Prostate gland (tissue), 2 donors: ENCODE measurements at regions not wholly inside any gene's neighbourhood (a gene's known extent, or its start where the extent isn't known, plus 50 kb on each side); places are given as distances from the start of the nearest gene placed in this dataset.

Experiments
- CTCF ChIP-seq, 4 experiments: fragments of 200-600 bp in 2 of 4; fragments of 450-650 bp in 2 of 4; sonication (generic) in 2 of 4; IDR thresholded peaks; 1 replicate in 3 of 4; 2 replicates in 1 of 4; pipeline ENCODE4 v1.5.1; 2016 to 2019; ENCODE audit warnings: antibody characterized with exemption in 4 of 4, mild to moderate bottlenecking in 2 of 4, moderate library complexity in 2 of 4
- POLR2AphosphoS5 ChIP-seq: sonication (generic); formaldehyde crosslinking; IDR thresholded peaks from one replicate; pipeline ENCODE4 v1.6.1; 2017; ENCODE audit warnings: antibody characterized with exemption

- TF ChIP-seq CTCF (IDR thresholded peaks at IDR 0.05) (no peak), POLR2AphosphoS5 (no peak)
These were observed 580.5 kb upstream of the FAT1 start for GRCh38 chr4:187304133-187304532.
